OCI-LY7 (cell line): ENCODE measurements at regions not wholly inside any gene's neighbourhood (a gene's known extent, or its start where the extent isn't known, plus 50 kb on each side); places are given as distances from the start of the nearest gene placed in this dataset.

Source experiments
- EZH2phosphoT487 ChIP-seq: fragments of 200-600 bp; sonication (generic); IDR thresholded peaks from 2 replicates; pipeline ENCODE4 v1.6.1; 2018; ENCODE audit warnings: low read depth, borderline replicate concordance, mild to moderate bottlenecking, mixed run types, antibody characterized with exemption, low read length, moderate library complexity, mixed read lengths
- TF ChIP-seq, protein P1 (sequence below): fragments of 200-600 bp; sonication (generic); conservative IDR thresholded peaks from 2 replicates; pipeline ENCODE4 v1.5.1; 2014; ENCODE audit warnings: mild to moderate bottlenecking, antibody characterized with exemption, low read length, moderate library complexity, mixed read lengths

DNA sequence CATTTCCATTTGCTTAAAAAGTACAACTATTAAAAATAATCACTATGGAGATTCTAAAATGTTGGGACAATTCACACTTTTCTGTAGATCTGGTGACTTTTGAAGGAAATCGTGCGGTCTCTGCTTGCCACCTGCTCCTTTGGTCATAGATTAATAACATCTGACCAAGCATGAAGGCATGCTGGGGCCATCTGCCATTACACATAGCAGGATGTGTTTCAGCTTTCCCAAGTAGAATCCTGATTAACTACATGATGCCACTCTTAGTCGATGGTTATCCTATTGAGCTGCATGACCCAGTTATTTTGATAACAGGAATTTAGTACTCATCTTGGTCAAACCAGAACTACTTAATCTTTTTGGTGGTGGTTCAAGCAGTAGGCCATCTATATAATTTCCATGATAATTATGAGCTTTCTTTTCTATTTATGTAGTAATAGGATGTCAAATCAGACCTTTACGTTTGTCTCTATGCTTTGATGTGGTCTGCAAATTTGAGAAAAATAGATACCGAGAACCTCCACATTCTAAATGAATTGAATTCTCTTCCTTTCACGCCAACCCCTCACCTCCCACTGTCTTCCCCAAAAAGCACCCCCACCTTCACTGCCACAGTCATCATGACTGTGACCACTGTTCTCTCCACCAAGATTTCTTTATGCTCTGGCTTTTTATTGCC is 158.1 kb downstream of the DIPK2A start:
- TF ChIP-seq, protein P1, sequence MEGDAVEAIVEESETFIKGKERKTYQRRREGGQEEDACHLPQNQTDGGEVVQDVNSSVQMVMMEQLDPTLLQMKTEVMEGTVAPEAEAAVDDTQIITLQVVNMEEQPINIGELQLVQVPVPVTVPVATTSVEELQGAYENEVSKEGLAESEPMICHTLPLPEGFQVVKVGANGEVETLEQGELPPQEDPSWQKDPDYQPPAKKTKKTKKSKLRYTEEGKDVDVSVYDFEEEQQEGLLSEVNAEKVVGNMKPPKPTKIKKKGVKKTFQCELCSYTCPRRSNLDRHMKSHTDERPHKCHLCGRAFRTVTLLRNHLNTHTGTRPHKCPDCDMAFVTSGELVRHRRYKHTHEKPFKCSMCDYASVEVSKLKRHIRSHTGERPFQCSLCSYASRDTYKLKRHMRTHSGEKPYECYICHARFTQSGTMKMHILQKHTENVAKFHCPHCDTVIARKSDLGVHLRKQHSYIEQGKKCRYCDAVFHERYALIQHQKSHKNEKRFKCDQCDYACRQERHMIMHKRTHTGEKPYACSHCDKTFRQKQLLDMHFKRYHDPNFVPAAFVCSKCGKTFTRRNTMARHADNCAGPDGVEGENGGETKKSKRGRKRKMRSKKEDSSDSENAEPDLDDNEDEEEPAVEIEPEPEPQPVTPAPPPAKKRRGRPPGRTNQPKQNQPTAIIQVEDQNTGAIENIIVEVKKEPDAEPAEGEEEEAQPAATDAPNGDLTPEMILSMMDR: no peak
- TF ChIP-seq EZH2phosphoT487: no peak
